Fibroblast of gingiva (primary cell): ENCODE measurements at regions not wholly inside any gene's neighbourhood (a gene's known extent, or its start where the extent isn't known, plus 50 kb on each side); places are given as distances from the start of the nearest gene placed in this dataset.

Experiments
- DNase-seq: peaks from one replicate; pipeline ENCODE4 v3.0.0-alpha.2; 2011; ENCODE audit warnings: low read depth

DNA sequence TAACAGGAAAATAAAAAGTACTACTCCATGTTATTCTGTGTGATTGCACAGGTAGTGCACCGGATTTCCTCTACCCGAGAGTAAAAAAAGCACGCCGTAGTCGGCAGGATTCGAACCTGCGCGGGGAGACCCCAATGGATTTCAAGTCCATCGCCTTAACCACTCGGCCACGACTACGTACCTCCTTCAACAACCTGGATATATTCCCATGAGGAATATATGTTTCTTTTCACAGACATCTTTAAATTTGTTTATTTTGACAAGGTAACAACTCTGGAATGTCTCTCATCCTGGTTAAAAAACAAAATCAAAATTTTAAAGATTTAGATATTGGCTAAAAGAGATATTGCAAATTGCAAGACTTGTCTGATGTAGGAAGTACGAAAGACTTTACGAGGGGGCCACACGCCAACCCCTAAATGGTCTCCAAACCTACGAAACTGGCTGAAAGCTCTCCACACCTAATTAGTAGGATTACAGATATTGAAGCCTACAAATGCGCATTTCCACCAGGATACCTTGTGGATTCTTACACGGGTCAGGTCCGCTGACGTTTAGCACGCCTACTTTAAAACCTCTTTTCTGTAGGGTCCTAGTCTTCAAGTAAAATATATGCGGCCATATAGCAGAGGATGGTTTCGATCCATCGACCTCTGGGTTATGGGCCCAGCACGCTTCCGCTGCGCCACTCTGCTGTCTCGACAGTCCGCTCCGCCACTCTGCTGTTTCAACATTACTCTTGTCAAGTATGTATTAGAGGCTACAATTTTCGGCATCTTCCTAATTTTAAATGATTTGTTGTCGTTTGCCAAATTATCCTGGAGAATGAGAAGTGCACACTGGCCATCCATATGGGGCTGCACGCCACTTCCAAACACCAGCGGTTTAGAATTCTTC lies 52.2 kb upstream of the BTN3A2 start:
- DNase-seq: peak; percentile 84
